Stimulated activated CD4-positive, alpha-beta T cell treated with anti-CD3 and anti-CD28 coated beads, TNF-alpha, amount 100 ng/mL, for 48 hours (primary cell): ENCODE measurements at regions not wholly inside any gene's neighbourhood (a gene's known extent, or its start where the extent isn't known, plus 50 kb on each side); places are given as distances from the start of the nearest gene placed in this dataset.
A peak's percentile ranks its signal among the peaks of the same experiment; 100 is the strongest.

Source experiments
- DNase-seq, 3 donors: peaks; one replicate each; pipeline ENCODE4 v3.0.0-alpha.2; 2020; ENCODE audit warnings: low read depth in 3 of 3

- no peak for DNase-seq
Measured at GRCh38 chr14:71492346-71492745, 439.9 kb upstream of the RGS6 start.

GRCh38 chr14:71497645-71498086 lies 434.6 kb upstream of the RGS6 start:
- DNase-seq: peak in 1 of 3 donors; percentile 2

GRCh38 chr14:71498212-71498611 lies 434.0 kb upstream of the RGS6 start:
- no peak for DNase-seq

GRCh38 chr14:71499018-71499417 lies 433.2 kb upstream of the RGS6 start:
- no peak for DNase-seq

- DNase-seq: no peak
Measured at GRCh38 chr14:71507681-71508080, 424.5 kb upstream of the RGS6 start.

- no peak for DNase-seq
Measured at GRCh38 chr14:71508901-71509300, 423.3 kb upstream of the RGS6 start.

- no peak for DNase-seq
Measured at GRCh38 chr14:71511152-71511551, 421.1 kb upstream of the RGS6 start.

- no peak for DNase-seq
Measured at GRCh38 chr14:71514941-71515919, 417.0 kb upstream of the RGS6 start.

- no peak for DNase-seq
Measured at GRCh38 chr14:71521238-71522135, 410.7 kb upstream of the RGS6 start.

GRCh38 chr14:71523630-71524319 lies 408.5 kb upstream of the RGS6 start:
- DNase-seq: no peak

GRCh38 chr14:71524320-71524982 lies 407.8 kb upstream of the RGS6 start:
- DNase-seq: no peak

- no peak for DNase-seq
Measured at GRCh38 chr14:71525663-71526221, 406.5 kb upstream of the RGS6 start.

- no peak for DNase-seq
Measured at GRCh38 chr14:71526388-71526787, 405.8 kb upstream of the RGS6 start.

- no peak for DNase-seq
Measured at GRCh38 chr14:71527838-71528237, 404.4 kb upstream of the RGS6 start.

- no peak for DNase-seq
Measured at GRCh38 chr14:71529848-71530247, 402.4 kb upstream of the RGS6 start.

GRCh38 chr14:71532344-71532743 lies 399.9 kb upstream of the RGS6 start:
- DNase-seq: no peak

- no peak for DNase-seq
Measured at GRCh38 chr14:71532790-71533189, 399.4 kb upstream of the RGS6 start.

- no peak for DNase-seq
Measured at GRCh38 chr14:71533390-71533789, 398.8 kb upstream of the RGS6 start.

- DNase-seq: no peak
Measured at GRCh38 chr14:71533800-71534199, 398.4 kb upstream of the RGS6 start.

GRCh38 chr14:71534506-71534905 lies 397.7 kb upstream of the RGS6 start:
- DNase-seq: no peak
